H9 (cell line): ENCODE measurements at regions not wholly inside any gene's neighbourhood (a gene's known extent, or its start where the extent isn't known, plus 50 kb on each side); places are given as distances from the start of the nearest gene placed in this dataset.

Experiments
- DNase-seq: peaks from one replicate; pipeline ENCODE4 v3.0.0-alpha.2; 2017
- H2AFZ ChIP-seq: one replicate; pipeline ENCODE4 v1.6.1; 2013; ENCODE audit warnings: mild to moderate bottlenecking, low read length, control low read depth, moderate library complexity
- H2AK5ac ChIP-seq: 2 replicates; pipeline ENCODE4 v1.6.1; 2013; ENCODE audit warnings: low read length, control low read depth, mixed read lengths; ENCODE audit not compliant: insufficient read length
- H2BK120ac ChIP-seq: one replicate; pipeline ENCODE4 v1.6.1; 2013; ENCODE audit warnings: low read depth, mild to moderate bottlenecking, low read length, control low read depth, inconsistent platforms; ENCODE audit not compliant: poor library complexity, severe bottlenecking
- H2BK12ac ChIP-seq: 2 replicates; pipeline ENCODE4 v1.6.1; 2013; ENCODE audit warnings: low read length, control low read depth, mixed read lengths, low read depth; ENCODE audit not compliant: insufficient read length
- H2BK15ac ChIP-seq: 2 replicates; pipeline ENCODE4 v1.6.1; 2013; ENCODE audit warnings: low read depth, low read length, control low read depth
- H2BK20ac ChIP-seq: one replicate; pipeline ENCODE4 v1.6.1; 2013; ENCODE audit warnings: low read depth, mild to moderate bottlenecking, low read length, control low read depth, inconsistent platforms; ENCODE audit not compliant: poor library complexity, severe bottlenecking
- H2BK5ac ChIP-seq: 2 replicates; pipeline ENCODE4 v1.6.1; 2013; ENCODE audit warnings: low read length, control low read depth, mixed read lengths; ENCODE audit not compliant: insufficient read length
- H3K14ac ChIP-seq: 2 replicates; pipeline ENCODE4 v1.6.1; 2013; ENCODE audit warnings: low read length, control low read depth; ENCODE audit not compliant: insufficient read depth
- H3K18ac ChIP-seq: 2 replicates; pipeline ENCODE4 v1.6.1; 2013; ENCODE audit warnings: low read depth, mild to moderate bottlenecking, mixed read lengths, low read length, control low read depth; ENCODE audit not compliant: insufficient read length
- H3K23ac ChIP-seq: 2 replicates; pipeline ENCODE4 v1.6.1; 2013; ENCODE audit warnings: low read length, control low read depth, mixed read lengths, low read depth; ENCODE audit not compliant: insufficient read length
- H3K23me2 ChIP-seq: 2 replicates; pipeline ENCODE4 v1.6.1; 2013; ENCODE audit warnings: low read depth, mild to moderate bottlenecking, mixed read lengths, low read length, control low read depth; ENCODE audit not compliant: insufficient read length, poor library complexity, severe bottlenecking
- H3K27ac ChIP-seq: 2 replicates; pipeline ENCODE4 v1.5.1; 2013; ENCODE audit warnings: low read length, control low read depth, mixed read lengths, low read depth; ENCODE audit not compliant: insufficient read length
- H3K27me3 ChIP-seq: 2 replicates; pipeline ENCODE4 v1.6.1; 2013; ENCODE audit warnings: low read length, control low read depth, inconsistent platforms; ENCODE audit not compliant: insufficient read depth
- H3K4ac ChIP-seq: 2 replicates; pipeline ENCODE4 v1.6.1; 2013; ENCODE audit warnings: low read depth, mild to moderate bottlenecking, control low read depth, inconsistent platforms, low read length, moderate library complexity
- H3K4me1 ChIP-seq: 2 replicates; pipeline ENCODE4 v1.6.1; 2013; ENCODE audit warnings: low read length, control low read depth, inconsistent platforms; ENCODE audit not compliant: insufficient read depth
- H3K4me2 ChIP-seq: 2 replicates; pipeline ENCODE4 v1.6.1; 2013; ENCODE audit warnings: low read length, control low read depth, mixed read lengths; ENCODE audit not compliant: insufficient read length, insufficient read depth
- H3K56ac ChIP-seq: 2 replicates; pipeline ENCODE4 v1.6.1; 2013; ENCODE audit warnings: low read depth, mild to moderate bottlenecking, mixed read lengths, low read length, control low read depth; ENCODE audit not compliant: insufficient read length
- H3K79me1 ChIP-seq: 2 replicates; pipeline ENCODE4 v1.6.1; 2013; ENCODE audit warnings: low read depth, mild to moderate bottlenecking, moderate library complexity, low read length, control low read depth, inconsistent platforms; ENCODE audit not compliant: insufficient read depth, poor library complexity, severe bottlenecking
- H3K79me2 ChIP-seq: 2 replicates; pipeline ENCODE4 v1.6.1; 2013; ENCODE audit warnings: low read length, control low read depth, inconsistent platforms; ENCODE audit not compliant: insufficient read depth
- H3K9ac ChIP-seq: 2 replicates; pipeline ENCODE4 v1.6.1; 2013; ENCODE audit warnings: low read length, control low read depth, mixed read lengths; ENCODE audit not compliant: insufficient read length; ENCODE audit errors: extremely low read depth
- H3K9me3 ChIP-seq: one replicate; pipeline ENCODE4 v1.6.1; 2013; ENCODE audit warnings: low read depth, low read length, inconsistent platforms; ENCODE audit not compliant: control insufficient read depth
- H3T11ph ChIP-seq: one replicate; pipeline ENCODE4 v1.6.1; 2013; ENCODE audit warnings: mild to moderate bottlenecking, low read length, control low read depth, inconsistent platforms
- H4K20me1 ChIP-seq: one replicate; pipeline ENCODE4 v1.6.1; 2013; ENCODE audit not compliant: control insufficient read depth, insufficient read length, insufficient read depth
- H4K5ac ChIP-seq: 2 replicates; pipeline ENCODE4 v1.6.1; 2013; ENCODE audit warnings: low read depth, mild to moderate bottlenecking, mixed read lengths, low read length, control low read depth; ENCODE audit not compliant: insufficient read length
- H4K8ac ChIP-seq: replicated peaks from 2 replicates; pipeline ENCODE4 v1.6.1; 2013; ENCODE audit warnings: low read length, control low read depth, mixed read lengths, low read depth; ENCODE audit not compliant: insufficient read length
- H4K91ac ChIP-seq: 2 replicates; pipeline ENCODE4 v1.6.1; 2013; ENCODE audit warnings: low read depth, mild to moderate bottlenecking, moderate library complexity, mixed read lengths, low read length, control low read depth; ENCODE audit not compliant: insufficient read length
- H3K27ac Mint-ChIP-seq, 3 experiments: 2 replicates in 2 of 3; 3 replicates in 1 of 3; pipeline ENCODE4 v1.8.0; 2020 to 2021; ENCODE audit warnings: mixed read lengths in 3 of 3, mild to moderate bottlenecking in 1 of 3, moderate library complexity in 1 of 3
- H3K27me3 Mint-ChIP-seq: 2 replicates; pipeline ENCODE4 v1.8.0; 2021; ENCODE audit warnings: low read depth, mild to moderate bottlenecking, moderate library complexity, mixed read lengths
- H3K36me3 Mint-ChIP-seq, 3 experiments: 2 replicates in 2 of 3; 3 replicates in 1 of 3; pipeline ENCODE4 v1.8.0; 2020 to 2021; ENCODE audit warnings: low read depth in 3 of 3, mixed read lengths in 3 of 3; ENCODE audit not compliant: insufficient read depth in 1 of 3
- H3K4me1 Mint-ChIP-seq, 2 experiments: 2 replicates each; pipeline ENCODE4 v1.8.0; 2020; ENCODE audit warnings: mixed read lengths in 2 of 2
- H3K4me3 Mint-ChIP-seq, 2 experiments: 2 replicates in 1 of 2; 3 replicates in 1 of 2; pipeline ENCODE4 v1.8.0; 2020 to 2021; ENCODE audit warnings: mild to moderate bottlenecking in 2 of 2, mixed read lengths in 2 of 2, moderate library complexity in 1 of 2
- H3K9me3 Mint-ChIP-seq, 2 experiments: 2 replicates in 1 of 2; 3 replicates in 1 of 2; pipeline ENCODE4 v1.8.0; 2020; ENCODE audit warnings: mild to moderate bottlenecking in 2 of 2, mixed read lengths in 2 of 2, moderate library complexity in 1 of 2
- WGBS: extraction: QIAGEN DNeasy Blood & Tissue Kit; methylation state at CpG from one replicate; pipeline ENCODE4 v1.1.7; 2013; ENCODE audit warnings: missing lambda C conversion rate, low lambda C conversion rate, mixed read lengths; ENCODE audit not compliant: insufficient read length; ENCODE audit errors: extremely low coverage; 5-methylcytosine and 5-hydroxymethylcytosine counted together
- TF ChIP-seq, protein P1 (sequence below): fragments of 200-600 bp; sonication (generic); conservative IDR thresholded peaks from 3 replicates; pipeline ENCODE4 v1.8.0; 2021; ENCODE audit warnings: antibody characterized with exemption, mild to moderate bottlenecking

GRCh38 chr6:93746892-93747291 is 327.5 kb upstream of the EPHA7 start:
- Mint-ChIP-seq H3K27ac (no peak overlapping the region), H3K9me3 (no peaks in the 10 kb centered on the region), H3K27me3 (no peaks in the 10 kb centered on the region), H3K4me3 (no peak overlapping the region), H3K36me3 (no peaks in the 10 kb centered on the region), H3K4me1 (peaks cover 2 to 6% of the 10 kb centered on the region in 2 experiments; a peak in 1 of 4 replicates)
- no peak overlapping the region for H2BK20ac ChIP-seq
- H3K27ac ChIP-seq: no peak overlapping the region
- H4K8ac ChIP-seq: no peak overlapping the region
- no peaks in the 10 kb centered on the region for H3K9me3 ChIP-seq
- no peaks in the 10 kb centered on the region for H3K4me1 ChIP-seq
- no peak overlapping the region for H2BK15ac ChIP-seq
- no CpG with 5 or more reads among the region's 3 CpGs for WGBS
- H2BK12ac ChIP-seq: no peak overlapping the region
- no peak for DNase-seq
- H2AFZ ChIP-seq: peak overlapping the region; percentile 71
- no peak overlapping the region for H2AK5ac ChIP-seq
- no peak overlapping the region for H2BK5ac ChIP-seq
- no peak overlapping the region for H4K5ac ChIP-seq
- H3T11ph ChIP-seq: no peak overlapping the region
- no peak overlapping the region for H4K91ac ChIP-seq
- no peaks in the 10 kb centered on the region for H3K23me2 ChIP-seq
- H3K9ac ChIP-seq: no peak overlapping the region
- no peak overlapping the region for H3K4ac ChIP-seq
- no peaks in the 10 kb centered on the region for H3K27me3 ChIP-seq
- H3K14ac ChIP-seq: no peak overlapping the region
- TF ChIP-seq, protein P1, sequence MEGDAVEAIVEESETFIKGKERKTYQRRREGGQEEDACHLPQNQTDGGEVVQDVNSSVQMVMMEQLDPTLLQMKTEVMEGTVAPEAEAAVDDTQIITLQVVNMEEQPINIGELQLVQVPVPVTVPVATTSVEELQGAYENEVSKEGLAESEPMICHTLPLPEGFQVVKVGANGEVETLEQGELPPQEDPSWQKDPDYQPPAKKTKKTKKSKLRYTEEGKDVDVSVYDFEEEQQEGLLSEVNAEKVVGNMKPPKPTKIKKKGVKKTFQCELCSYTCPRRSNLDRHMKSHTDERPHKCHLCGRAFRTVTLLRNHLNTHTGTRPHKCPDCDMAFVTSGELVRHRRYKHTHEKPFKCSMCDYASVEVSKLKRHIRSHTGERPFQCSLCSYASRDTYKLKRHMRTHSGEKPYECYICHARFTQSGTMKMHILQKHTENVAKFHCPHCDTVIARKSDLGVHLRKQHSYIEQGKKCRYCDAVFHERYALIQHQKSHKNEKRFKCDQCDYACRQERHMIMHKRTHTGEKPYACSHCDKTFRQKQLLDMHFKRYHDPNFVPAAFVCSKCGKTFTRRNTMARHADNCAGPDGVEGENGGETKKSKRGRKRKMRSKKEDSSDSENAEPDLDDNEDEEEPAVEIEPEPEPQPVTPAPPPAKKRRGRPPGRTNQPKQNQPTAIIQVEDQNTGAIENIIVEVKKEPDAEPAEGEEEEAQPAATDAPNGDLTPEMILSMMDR: no peak
- H4K20me1 ChIP-seq: no peaks in the 10 kb centered on the region
- no peaks in the 10 kb centered on the region for H3K79me2 ChIP-seq
- H3K23ac ChIP-seq: no peak overlapping the region
- H3K79me1 ChIP-seq: no peaks in the 10 kb centered on the region
- H3K56ac ChIP-seq: no peak overlapping the region
- H3K18ac ChIP-seq: no peak overlapping the region
- no peak overlapping the region for H3K4me2 ChIP-seq
- no peak overlapping the region for H2BK120ac ChIP-seq
